Skeletal muscle cell (primary cell): ENCODE measurements at regions not wholly inside any gene's neighbourhood (a gene's known extent, or its start where the extent isn't known, plus 50 kb on each side); places are given as distances from the start of the nearest gene placed in this dataset.
"Not testable (repeated sequence)": the region's sequence is repeated elsewhere in the genome, so short reads cannot be mapped to it uniquely, and the experiment has no call there.

ENCODE experiments used
- DNase-seq: peaks from one replicate; pipeline ENCODE4 v3.0.0-alpha.2; 2010; ENCODE audit warnings: low read depth
- H3K4me3 ChIP-seq: 2 replicates; pipeline ENCODE4 v1.5.1; 2011; ENCODE audit warnings: low read depth, mild to moderate bottlenecking, control low read depth, low read length, moderate library complexity

GRCh38 chr10:121276822-121277221 lies 321.4 kb downstream of the FGFR2 start:
- no peak overlapping the region for H3K4me3 ChIP-seq
- no peak for DNase-seq

GRCh38 chr10:121278386-121278785 lies 319.9 kb downstream of the FGFR2 start:
- not testable (repeated sequence) for H3K4me3 ChIP-seq, DNase-seq

GRCh38 chr10:121281576-121281975 lies 316.7 kb downstream of the FGFR2 start:
- DNase-seq, result no peak

GRCh38 chr10:121282264-121282663 lies 316.0 kb downstream of the FGFR2 start:
- no peak overlapping the region for H3K4me3 ChIP-seq
- DNase-seq, result no peak

More at GRCh38 chr10:121281576-121281975, 316.7 kb downstream of the FGFR2 start:
- no peak overlapping the region for H3K4me3 ChIP-seq

GRCh38 chr10:121282797-121283515 lies 315.3 kb downstream of the FGFR2 start:
- H3K4me3 ChIP-seq, result no peak overlapping the region
- no peak for DNase-seq

- no peak for DNase-seq
- no peak overlapping the region for H3K4me3 ChIP-seq
These were observed 313.3 kb downstream of the FGFR2 start for GRCh38 chr10:121284936-121285335.

GRCh38 chr10:121285406-121286196 lies 312.6 kb downstream of the FGFR2 start:
- no peak for DNase-seq
- no peak overlapping the region for H3K4me3 ChIP-seq

DNA sequence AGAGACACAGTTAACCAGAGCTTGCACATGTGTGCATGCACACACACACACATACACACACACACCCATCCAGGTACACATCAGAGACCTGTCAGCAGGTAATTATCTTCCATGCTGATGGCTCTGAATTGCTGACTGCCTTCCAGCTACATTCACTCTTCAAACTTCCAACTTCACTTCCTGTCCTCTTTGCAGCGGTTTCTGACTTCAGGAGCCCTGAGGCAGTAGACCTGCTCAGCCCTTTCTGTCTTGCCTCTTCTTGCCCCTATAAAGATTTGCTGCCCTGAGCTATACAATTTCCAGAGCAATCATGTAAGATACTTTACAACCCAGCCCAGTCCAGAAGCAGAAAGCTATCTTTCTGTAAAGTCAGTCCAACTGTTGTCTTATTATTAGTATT lies 310.2 kb downstream of the FGFR2 start:
- no peak for DNase-seq
- no peak overlapping the region for H3K4me3 ChIP-seq

DNA sequence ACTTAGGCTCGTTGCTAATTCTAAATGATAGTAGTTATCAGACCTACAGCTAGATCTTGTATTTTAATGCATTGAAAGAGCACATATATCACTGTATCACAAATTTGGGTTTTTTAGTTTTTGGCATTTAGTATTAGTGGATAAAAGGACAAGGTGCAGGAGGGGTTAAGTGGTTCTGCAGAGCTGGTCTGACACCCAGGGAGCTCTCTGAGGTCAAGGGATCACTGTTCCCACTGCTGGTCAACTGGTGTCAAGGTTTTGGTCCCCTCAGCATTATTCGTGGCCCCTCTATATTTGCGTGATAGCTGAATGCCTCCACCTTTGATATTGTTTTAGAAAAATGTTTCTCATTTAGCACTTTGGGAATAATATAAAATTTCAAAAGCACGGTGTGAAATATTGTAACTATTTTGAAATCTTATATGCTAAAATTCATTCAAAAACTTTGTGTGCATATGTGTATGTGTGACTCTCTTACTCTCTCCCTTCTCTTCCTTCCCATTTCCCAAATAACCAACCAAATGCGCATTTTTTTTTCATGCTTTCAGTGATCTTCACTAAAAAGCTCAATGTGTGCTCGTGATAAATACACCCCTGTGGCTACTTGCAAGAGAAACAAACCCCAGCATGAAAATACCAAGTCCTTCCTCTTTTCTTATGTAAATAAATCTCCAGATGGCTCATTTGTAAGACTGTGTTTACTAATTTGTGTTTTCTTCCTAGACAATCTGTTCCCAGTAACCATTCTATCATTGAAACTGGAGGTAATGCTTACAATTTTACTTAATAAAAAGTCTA lies 309.2 kb downstream of the FGFR2 start:
- no peak overlapping the region for H3K4me3 ChIP-seq
- DNase-seq, result no peak

GRCh38 chr10:121289800-121290199 lies 308.4 kb downstream of the FGFR2 start:
- H3K4me3 ChIP-seq, result no peak overlapping the region
- DNase-seq, result no peak

DNA sequence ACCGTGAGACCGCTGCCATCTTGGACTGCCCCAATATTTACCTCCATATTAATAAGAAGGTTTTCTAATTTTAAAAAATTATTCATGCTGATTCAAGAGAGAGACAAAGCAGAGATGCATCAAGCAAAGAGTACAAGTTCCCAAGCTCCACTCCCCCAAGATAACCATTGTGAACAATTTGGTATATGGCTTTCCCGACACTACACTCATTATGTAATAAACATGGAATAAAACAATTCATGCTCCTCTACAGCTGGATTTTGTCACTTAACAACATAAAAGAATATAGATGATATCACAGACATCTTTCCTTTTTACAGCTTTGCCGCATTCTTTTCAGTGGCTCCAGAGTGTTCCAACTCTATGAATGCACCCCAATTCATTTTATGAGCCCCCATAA lies 307.6 kb downstream of the FGFR2 start:
- DNase-seq, result no peak
- no peak overlapping the region for H3K4me3 ChIP-seq

GRCh38 chr10:121291376-121291775 lies 306.9 kb downstream of the FGFR2 start:
- no peak for DNase-seq
- H3K4me3 ChIP-seq, result no peak overlapping the region

DNA sequence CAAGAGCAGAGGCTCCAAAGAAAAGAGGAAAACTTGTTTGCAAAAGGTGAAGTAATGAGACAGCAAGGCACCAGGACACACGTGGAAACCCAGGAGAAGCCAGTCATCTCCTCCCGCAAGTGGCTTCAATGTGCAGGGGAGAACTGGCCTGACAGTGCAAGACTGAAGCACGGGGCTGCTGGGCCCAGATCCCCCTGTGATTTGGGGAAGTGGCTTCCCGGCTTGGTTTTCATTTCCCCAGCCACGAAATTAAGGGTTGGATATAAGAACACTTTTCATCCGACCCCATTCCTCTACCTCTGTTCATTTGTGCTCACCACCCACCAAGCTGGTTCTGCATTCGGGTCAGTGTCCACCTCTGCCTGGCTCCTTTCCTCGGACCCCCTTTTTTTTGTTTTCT lies 306.4 kb downstream of the FGFR2 start:
- H3K4me3 ChIP-seq, result no peak overlapping the region
- no peak for DNase-seq

GRCh38 chr10:121292321-121292720 lies 305.9 kb downstream of the FGFR2 start:
- DNase-seq, result no peak
- no peak overlapping the region for H3K4me3 ChIP-seq

- no peak for DNase-seq
These were observed 305.1 kb downstream of the FGFR2 start for GRCh38 chr10:121293110-121293509.

GRCh38 chr10:121294630-121295029 lies 303.6 kb downstream of the FGFR2 start:
- no peak overlapping the region for H3K4me3 ChIP-seq
- no peak for DNase-seq

More at GRCh38 chr10:121293110-121293509, 305.1 kb downstream of the FGFR2 start:
- no peak overlapping the region for H3K4me3 ChIP-seq

DNA sequence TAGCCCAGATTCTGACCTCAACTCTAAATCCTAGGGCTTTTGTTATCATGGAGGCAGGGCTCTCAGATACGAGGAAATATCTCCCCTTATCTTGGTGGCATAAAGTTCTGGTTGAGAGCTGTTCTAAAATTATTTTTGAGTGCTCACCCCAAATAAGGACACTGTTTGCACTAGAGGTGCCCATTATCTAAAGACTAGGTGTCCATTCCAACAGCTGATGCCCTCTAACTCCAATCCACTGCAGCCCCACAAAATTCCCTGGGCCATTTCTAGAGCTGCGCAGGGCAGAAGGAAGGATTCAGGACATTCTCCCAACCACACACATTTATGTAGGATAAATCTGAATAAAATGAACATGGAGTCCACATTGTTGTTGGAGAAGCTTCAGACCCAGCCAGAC lies 301.9 kb downstream of the FGFR2 start:
- H3K4me3 ChIP-seq, result no peak overlapping the region
- DNase-seq, result no peak

GRCh38 chr10:121296881-121297585 lies 301.2 kb downstream of the FGFR2 start:
- no peak for DNase-seq
- no peak overlapping the region for H3K4me3 ChIP-seq

DNA sequence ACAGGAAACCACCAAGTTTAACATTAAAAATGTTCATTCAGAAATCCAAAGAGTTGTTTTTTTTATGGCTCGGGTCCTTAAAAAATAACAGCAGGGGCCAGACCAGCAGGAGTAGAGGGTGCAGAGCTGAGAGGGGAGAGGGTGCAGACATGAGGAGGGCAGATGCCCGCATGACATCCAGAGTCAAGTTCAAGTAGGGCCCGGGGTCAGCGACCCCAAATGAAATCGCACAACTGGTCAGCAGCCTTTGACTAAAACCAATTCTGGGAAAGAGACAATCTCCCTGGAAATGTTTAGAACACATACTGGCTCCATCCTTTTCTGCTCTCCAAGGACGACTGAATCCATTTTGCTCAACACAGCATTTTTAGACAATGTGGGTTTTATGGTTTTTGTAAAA lies 297.5 kb downstream of the FGFR2 start:
- no peak overlapping the region for H3K4me3 ChIP-seq
- DNase-seq, result no peak
